Esophagus (tissue), 2 donors: ENCODE measurements at regions not wholly inside any gene's neighbourhood (a gene's known extent, or its start where the extent isn't known, plus 50 kb on each side); places are given as distances from the start of the nearest gene placed in this dataset.

Experiments
- H3K27ac ChIP-seq, 2 donors: one replicate each; pipeline ENCODE4 v1.5.1; 2013; ENCODE audit warnings: low read depth in 2 of 2, mild to moderate bottlenecking in 2 of 2, inconsistent platforms in 1 of 2, low read length in 1 of 2, moderate library complexity in 1 of 2
- H3K27me3 ChIP-seq, 2 donors: one replicate each; pipeline ENCODE4 v1.6.1; 2013; ENCODE audit warnings: low read length in 2 of 2, control low read depth in 1 of 2, mild to moderate bottlenecking in 1 of 2; ENCODE audit not compliant: insufficient read depth in 2 of 2, control insufficient read depth in 1 of 2
- H3K36me3 ChIP-seq, 2 donors: one replicate each; pipeline ENCODE4 v1.6.1; 2013; ENCODE audit warnings: low read length in 1 of 2; ENCODE audit not compliant: control insufficient read depth in 2 of 2, insufficient read depth in 2 of 2
- H3K4me1 ChIP-seq, 2 donors: one replicate each; pipeline ENCODE4 v1.6.1; 2013; ENCODE audit warnings: low read length in 1 of 2; ENCODE audit not compliant: control insufficient read depth in 2 of 2, insufficient read depth in 2 of 2
- H3K4me3 ChIP-seq, 2 donors: one replicate each; pipeline ENCODE4 v1.5.1; 2013; ENCODE audit warnings: low read length in 2 of 2, mild to moderate bottlenecking in 2 of 2, low read depth in 1 of 2, moderate library complexity in 1 of 2
- H3K9me3 ChIP-seq, 2 donors: one replicate each; pipeline ENCODE4 v1.6.1; 2013; ENCODE audit warnings: mild to moderate bottlenecking in 2 of 2, low read depth in 1 of 2, low read length in 1 of 2, moderate library complexity in 1 of 2; ENCODE audit not compliant: control insufficient read depth in 2 of 2, insufficient read depth in 1 of 2
- WGBS, 2 donors: extraction: QIAGEN DNeasy Blood & Tissue Kit; methylation state at CpG; one replicate each; pipeline ENCODE4 v1.1.7; 2013; 5-methylcytosine and 5-hydroxymethylcytosine counted together
- donor health status: healthy with polysubstance abuse.
- donor health status: Bipolar disorder and iron deficiency.

DNA sequence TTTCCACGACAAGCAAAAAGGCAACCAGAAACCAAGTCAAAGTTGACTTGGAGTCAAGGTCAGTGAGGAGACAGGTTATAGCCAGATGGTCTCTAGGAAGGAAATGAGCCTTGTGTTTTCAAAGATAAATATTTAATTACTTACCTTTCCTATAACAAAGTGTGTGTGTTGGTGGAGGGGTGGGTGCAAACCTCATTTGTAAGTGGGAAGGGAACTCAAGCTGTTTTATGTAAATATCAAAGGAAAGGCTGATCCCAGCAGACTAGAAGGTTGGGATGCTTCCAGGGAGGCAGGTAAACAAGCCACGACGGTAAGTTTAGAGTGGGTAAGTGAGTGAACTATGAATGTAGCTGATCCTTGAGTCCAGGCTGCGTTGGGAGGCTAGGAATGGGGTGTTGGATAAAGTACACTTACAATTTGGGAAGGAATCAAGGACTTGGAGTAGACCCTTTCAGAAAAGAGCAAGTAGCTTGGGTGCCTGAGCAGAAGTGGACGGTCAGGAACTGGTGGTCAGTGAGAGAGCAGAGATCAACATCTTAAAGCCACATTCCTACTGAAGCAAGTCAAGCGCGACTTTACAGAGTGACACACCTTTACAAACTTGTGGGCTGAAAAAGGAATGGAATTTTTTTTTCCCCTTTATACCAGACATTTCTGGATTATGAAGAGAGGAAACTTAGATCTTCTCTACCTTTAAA is 82.0 kb upstream of the TBL1XR1 start:
- no peaks in the 10 kb centered on the region for H3K9me3 ChIP-seq
- H3K4me3 ChIP-seq: no peak overlapping the region
- no peaks in the 10 kb centered on the region for H3K36me3 ChIP-seq
- H3K27me3 ChIP-seq: no peaks in the 10 kb centered on the region
- H3K4me1 ChIP-seq: no peaks in the 10 kb centered on the region
- 68 to 72% methylated on average over 7 of the region's 7 CpGs for WGBS, 2 donors
- no peak overlapping the region for H3K27ac ChIP-seq

DNA sequence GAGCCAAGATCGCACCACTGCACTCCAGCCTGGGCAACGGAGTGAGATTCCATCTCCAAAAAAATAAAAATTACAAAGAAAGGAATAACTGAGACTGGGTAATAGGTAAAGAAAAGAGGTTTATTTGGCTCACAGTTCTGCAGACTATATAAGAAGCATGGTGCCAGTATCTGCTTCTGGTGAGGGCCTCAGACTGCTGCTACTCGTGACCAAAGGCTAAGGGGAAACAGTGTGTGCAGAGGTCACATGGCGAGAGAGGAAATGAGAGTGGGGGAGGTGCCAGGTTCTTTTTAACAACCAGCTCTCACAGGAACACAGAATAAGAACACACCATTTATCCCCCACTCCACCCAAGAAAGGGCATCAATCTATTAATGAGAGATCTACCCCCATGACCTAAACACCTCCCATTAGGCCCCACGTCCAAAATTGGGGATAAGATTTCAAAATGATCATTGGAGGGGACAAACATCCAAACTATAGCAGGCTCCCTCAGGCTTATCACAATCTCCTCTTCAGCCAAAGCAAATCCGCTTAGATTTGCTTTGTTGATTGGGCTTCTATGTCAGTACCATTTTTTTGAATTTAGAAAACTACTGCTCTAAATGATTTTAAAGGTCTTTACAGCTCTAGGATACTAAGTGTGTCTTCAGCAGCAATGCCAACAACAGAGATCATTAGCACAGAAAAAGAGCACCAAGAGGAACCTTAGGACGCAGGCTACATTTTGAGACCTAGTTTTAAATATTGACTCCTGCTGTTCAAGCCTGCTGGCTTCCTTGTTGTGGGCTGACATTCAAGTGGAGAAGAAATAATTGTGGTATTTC is 84.2 kb upstream of the TBL1XR1 start:
- H3K36me3 ChIP-seq: no peaks in the 10 kb centered on the region
- WGBS, 2 donors: 79 to 84% methylated on average over 7 of the region's 7 CpGs
- H3K27ac ChIP-seq: no peak overlapping the region
- H3K4me1 ChIP-seq: no peaks in the 10 kb centered on the region
- no peaks in the 10 kb centered on the region for H3K9me3 ChIP-seq
- no peak overlapping the region for H3K4me3 ChIP-seq
- H3K27me3 ChIP-seq: no peaks in the 10 kb centered on the region

DNA sequence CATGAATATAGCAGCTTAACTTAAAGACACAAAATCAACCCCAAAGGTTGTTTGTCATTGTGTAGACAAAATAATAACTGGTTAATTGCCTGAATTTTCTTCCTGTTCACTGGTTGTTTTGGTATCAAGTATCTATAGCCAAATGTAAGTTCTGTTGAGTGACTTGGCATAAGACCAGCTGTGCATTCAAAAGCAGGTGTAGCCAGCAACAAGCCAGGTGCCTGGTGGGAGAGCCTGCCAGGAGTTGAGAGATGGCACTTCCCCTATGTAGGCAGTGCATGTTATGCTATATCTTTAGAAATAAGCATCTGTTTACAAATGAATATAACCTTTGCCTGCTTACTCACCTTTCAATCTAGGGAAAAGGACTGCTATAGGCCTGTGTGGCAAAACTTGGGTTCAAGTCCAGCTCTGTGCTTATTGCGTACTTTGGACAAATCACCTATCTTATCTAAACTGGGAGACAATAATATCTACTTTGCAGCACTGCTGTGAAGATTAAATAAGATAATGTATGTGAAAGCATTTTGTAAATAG is 84.9 kb upstream of the TBL1XR1 start:
- no peaks in the 10 kb centered on the region for H3K4me1 ChIP-seq
- H3K9me3 ChIP-seq: no peaks in the 10 kb centered on the region
- H3K36me3 ChIP-seq: no peaks in the 10 kb centered on the region
- no peak overlapping the region for H3K4me3 ChIP-seq
- H3K27me3 ChIP-seq: no peaks in the 10 kb centered on the region
- no peak overlapping the region for H3K27ac ChIP-seq
- 81 to 99% methylated on average over 1 of the region's 1 CpG for WGBS, 2 donors

DNA sequence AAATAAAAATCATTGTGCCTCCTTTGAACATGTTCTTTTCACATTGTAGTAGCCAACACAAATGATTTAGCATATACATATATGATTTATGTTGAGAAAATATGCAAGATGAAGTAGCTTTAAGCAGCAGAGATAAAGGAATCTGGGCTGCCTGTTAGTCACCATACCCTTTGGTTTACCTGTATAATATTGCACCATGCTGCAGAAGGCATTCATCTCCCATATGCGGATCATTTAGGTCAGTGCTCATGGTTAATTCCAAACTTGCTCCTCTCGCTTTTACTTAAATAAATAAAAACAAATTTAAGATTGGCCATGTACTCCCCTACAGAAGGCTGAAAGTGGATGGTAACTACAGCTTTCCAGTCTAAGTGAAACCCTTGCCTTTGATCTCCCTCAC is 86.7 kb upstream of the TBL1XR1 start:
- H3K4me3 ChIP-seq: no peak overlapping the region
- H3K27me3 ChIP-seq: no peaks in the 10 kb centered on the region
- WGBS, 2 donors: 84 to 90% methylated on average over 2 of the region's 2 CpGs
- no peaks in the 10 kb centered on the region for H3K4me1 ChIP-seq
- H3K36me3 ChIP-seq: no peaks in the 10 kb centered on the region
- no peak overlapping the region for H3K27ac ChIP-seq
- H3K9me3 ChIP-seq: no peaks in the 10 kb centered on the region

DNA sequence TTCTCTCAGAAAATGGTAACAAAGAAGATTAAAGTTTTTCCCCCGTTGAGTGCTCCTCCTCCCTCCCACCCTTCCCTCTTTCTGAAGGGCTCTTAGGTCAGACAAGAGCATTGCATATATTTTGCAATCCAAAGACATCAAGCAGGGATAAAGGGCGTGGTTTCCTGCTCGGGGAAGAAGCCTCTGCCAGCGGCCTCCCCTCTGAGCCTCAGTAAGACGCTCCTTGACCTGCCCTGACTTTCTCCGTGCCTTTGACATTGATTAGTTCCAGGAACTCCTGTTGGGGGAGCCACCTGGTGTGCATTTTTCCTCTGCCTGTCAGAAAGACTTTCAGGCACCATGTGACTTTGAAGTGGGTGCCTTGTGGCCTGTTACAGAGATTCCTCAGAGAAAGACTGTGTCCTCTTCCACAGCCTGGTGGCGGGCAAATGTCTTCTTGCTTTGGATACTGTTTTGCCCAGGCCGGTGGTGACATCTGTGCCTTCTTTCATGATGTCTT is 87.2 kb upstream of the TBL1XR1 start:
- Histone ChIP-seq H3K9me3 (no peaks in the 10 kb centered on the region), H3K4me3 (no peak overlapping the region), H3K27me3 (no peaks in the 10 kb centered on the region), H3K36me3 (no peaks in the 10 kb centered on the region), H3K4me1 (no peaks in the 10 kb centered on the region), H3K27ac (no peak overlapping the region)
- 47 to 52% methylated on average over 8 of the region's 8 CpGs for WGBS, 2 donors

DNA sequence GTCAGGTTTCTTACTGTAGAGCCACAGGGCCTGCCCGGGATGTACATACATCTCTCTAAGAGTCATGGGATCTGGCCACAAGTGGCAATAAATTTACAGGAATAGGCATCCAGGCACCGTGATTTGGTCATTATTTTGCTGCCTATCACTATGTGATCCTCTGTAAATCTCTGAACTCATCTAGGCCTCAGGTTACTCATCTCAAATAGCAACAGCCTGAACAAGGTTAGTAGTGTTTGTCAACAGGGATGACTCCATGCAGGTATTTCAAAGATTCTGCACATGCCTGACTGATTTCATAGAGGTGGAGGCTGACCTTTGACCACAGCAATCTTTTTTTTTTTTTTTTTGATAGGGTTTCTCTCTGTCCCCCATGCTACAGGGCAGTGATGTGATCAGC is 88.8 kb upstream of the TBL1XR1 start:
- 86 to 94% methylated on average over 2 of the region's 2 CpGs for WGBS, 2 donors
- H3K27ac ChIP-seq: no peak overlapping the region

DNA sequence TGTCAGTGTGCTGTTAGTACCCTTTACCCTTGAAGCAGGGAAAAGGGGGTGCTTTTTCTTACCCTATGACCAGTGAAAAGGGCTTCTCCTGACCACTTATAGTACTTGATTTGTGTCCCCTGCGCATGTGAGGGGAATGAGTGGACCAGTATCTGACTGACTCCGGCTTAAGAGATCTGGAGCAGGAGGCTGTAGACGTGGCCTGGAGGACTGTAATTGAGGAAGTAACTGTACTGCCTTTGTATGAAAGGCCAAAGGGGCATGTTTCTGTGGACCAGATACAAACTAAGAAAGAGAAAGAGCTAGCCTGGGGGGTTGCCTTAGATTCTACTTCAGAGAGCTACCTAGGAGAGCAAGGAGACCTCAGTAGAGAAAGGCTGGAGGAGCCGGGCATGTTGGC is 89.9 kb upstream of the TBL1XR1 start:
- Histone ChIP-seq H3K27me3 (no peaks in the 10 kb centered on the region), H3K27ac (no peak overlapping the region), H3K36me3 (no peaks in the 10 kb centered on the region), H3K9me3 (no peaks in the 10 kb centered on the region), H3K4me3 (no peak overlapping the region), H3K4me1 (no peaks in the 10 kb centered on the region)
- 81 to 92% methylated on average over 4 of the region's 4 CpGs for WGBS, 2 donors

More for the DNA sequence above, 88.8 kb upstream of the TBL1XR1 start:
- H3K36me3 ChIP-seq: no peaks in the 10 kb centered on the region
- H3K4me3 ChIP-seq: no peak overlapping the region
- H3K9me3 ChIP-seq: no peaks in the 10 kb centered on the region
- no peaks in the 10 kb centered on the region for H3K4me1 ChIP-seq
- H3K27me3 ChIP-seq: no peaks in the 10 kb centered on the region

DNA sequence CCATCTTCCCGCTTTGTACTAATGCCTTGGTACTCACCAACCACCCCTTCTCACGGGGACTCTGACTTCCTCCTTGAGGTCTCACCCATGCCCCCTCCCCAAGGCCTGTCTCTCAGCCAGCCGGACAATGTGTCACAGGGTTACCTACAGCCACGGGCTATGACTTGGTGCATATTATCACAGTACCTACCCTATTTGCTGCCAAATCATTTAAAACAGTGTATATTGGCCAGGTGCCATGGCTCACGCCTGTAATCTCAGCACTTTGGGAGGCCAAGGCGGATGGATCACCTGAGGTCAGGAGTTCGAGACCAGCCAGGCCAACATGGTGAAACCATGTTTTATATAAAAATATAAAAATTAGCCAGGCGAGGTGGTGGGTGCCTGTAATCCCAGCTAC is 93.4 kb upstream of the TBL1XR1 start:
- no peaks in the 10 kb centered on the region for H3K36me3 ChIP-seq
- H3K27me3 ChIP-seq: no peaks in the 10 kb centered on the region
- no peak overlapping the region for H3K4me3 ChIP-seq
- no peaks in the 10 kb centered on the region for H3K9me3 ChIP-seq
- H3K27ac ChIP-seq: no peak overlapping the region
- no peaks in the 10 kb centered on the region for H3K4me1 ChIP-seq
- 70 to 74% methylated on average over 8 of the region's 8 CpGs for WGBS, 2 donors

DNA sequence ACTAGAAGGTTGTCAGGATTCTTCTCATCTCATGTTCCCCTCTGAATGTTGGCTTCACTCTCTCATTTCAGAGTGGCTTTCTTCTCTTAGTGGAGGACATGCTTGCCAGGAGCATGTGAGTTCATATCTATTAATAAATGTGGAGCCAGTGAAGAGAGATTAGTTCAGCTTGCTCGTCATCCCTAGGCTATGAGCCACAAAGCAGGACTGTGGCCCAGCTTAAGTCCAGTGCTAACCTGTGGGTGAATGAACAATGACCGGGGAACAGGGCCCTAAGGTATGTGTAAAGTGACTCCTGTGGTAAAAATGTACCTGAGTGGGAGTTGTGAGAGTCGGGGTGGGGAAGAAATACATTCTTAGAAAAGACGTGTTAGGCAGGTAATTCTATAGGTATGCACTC is 96.9 kb upstream of the TBL1XR1 start:
- WGBS, 2 donors: 52 to 54% methylated on average over 4 of the region's 4 CpGs
- Histone ChIP-seq H3K4me1 (no peaks in the 10 kb centered on the region), H3K9me3 (no peaks in the 10 kb centered on the region), H3K27ac (no peak overlapping the region), H3K36me3 (no peaks in the 10 kb centered on the region), H3K4me3 (no peak overlapping the region), H3K27me3 (no peaks in the 10 kb centered on the region)
